Osteoblast (primary cell): ENCODE measurements at regions not wholly inside any gene's neighbourhood (a gene's known extent, or its start where the extent isn't known, plus 50 kb on each side); places are given as distances from the start of the nearest gene placed in this dataset.

Source experiments
- DNase-seq: peaks from one replicate; pipeline ENCODE4 v3.0.0; 2011; ENCODE audit warnings: low spot score, mixed read lengths; ENCODE audit not compliant: insufficient read length; ENCODE audit errors: missing footprints
- H2AFZ ChIP-seq: 2 replicates; pipeline ENCODE4 v1.6.0; 2011; ENCODE audit warnings: mild to moderate bottlenecking, low read length
- H3K27ac ChIP-seq: 2 replicates; pipeline ENCODE4 v1.5.1; 2011; ENCODE audit warnings: mild to moderate bottlenecking, low read depth, low read length, moderate library complexity
- H3K27me3 ChIP-seq: 2 replicates; pipeline ENCODE4 v1.6.0; 2012; ENCODE audit warnings: mild to moderate bottlenecking, control low read depth, inconsistent platforms, low read length, moderate library complexity; ENCODE audit not compliant: insufficient read depth
- H3K36me3 ChIP-seq: 2 replicates; pipeline ENCODE4 v1.5.1; 2011; ENCODE audit warnings: mild to moderate bottlenecking, low read length, control low read depth, moderate library complexity; ENCODE audit not compliant: insufficient read depth
- H3K4me1 ChIP-seq: 2 replicates; pipeline ENCODE4 v1.5.1; 2011; ENCODE audit warnings: mild to moderate bottlenecking, low read length, control low read depth, moderate library complexity; ENCODE audit not compliant: insufficient read depth
- H3K4me2 ChIP-seq: 2 replicates; pipeline ENCODE4 v1.6.0; 2011; ENCODE audit warnings: mild to moderate bottlenecking, low read length; ENCODE audit not compliant: insufficient read depth
- H3K4me3 ChIP-seq: fragments of 200-600 bp; sonication (generic); 3 replicates; pipeline ENCODE4 v1.5.1; 2012; ENCODE audit warnings: mild to moderate bottlenecking, low read length, inconsistent platforms; ENCODE audit not compliant: insufficient read depth
- H3K79me2 ChIP-seq: 2 replicates; pipeline ENCODE4 v1.6.0; 2012; ENCODE audit warnings: mild to moderate bottlenecking, low read length, control low read depth, inconsistent platforms; ENCODE audit not compliant: insufficient read depth
- H3K9me3 ChIP-seq: 2 replicates; pipeline ENCODE4 v1.5.1; 2011; ENCODE audit warnings: low read depth, low read length, control low read depth
- H4K20me1 ChIP-seq: 2 replicates; pipeline ENCODE4 v1.6.0; 2012; ENCODE audit warnings: mild to moderate bottlenecking, low read length, control low read depth; ENCODE audit not compliant: insufficient read depth
- TF ChIP-seq, protein P1 (sequence below): IDR thresholded peaks from 2 replicates; pipeline ENCODE4 v1.5.1; 2011; ENCODE audit warnings: mild to moderate bottlenecking, low read depth, low read length, moderate library complexity; ENCODE audit errors: extremely low read depth

DNA sequence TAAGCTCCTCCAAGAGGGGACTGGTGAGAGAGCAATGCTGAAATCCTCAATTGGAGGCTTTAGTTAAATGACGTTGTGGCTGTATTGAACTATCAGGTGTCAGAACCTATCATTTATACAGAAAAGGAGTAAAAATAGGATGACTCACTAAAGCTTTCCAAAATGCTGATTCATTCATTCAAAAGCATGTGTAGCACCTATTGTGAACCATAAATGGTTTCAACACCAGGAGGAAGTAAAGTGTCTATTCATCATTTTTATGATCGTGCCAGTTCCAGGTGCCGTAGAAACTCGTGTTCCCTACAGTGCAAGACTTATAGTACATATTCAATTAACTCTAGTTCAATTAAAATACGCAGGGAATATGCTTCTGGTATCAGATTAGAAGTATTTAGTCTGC is 66.5 kb upstream of the ARRDC4 start:
- no peaks in the 10 kb centered on the region for H4K20me1 ChIP-seq
- TF ChIP-seq, protein P1, sequence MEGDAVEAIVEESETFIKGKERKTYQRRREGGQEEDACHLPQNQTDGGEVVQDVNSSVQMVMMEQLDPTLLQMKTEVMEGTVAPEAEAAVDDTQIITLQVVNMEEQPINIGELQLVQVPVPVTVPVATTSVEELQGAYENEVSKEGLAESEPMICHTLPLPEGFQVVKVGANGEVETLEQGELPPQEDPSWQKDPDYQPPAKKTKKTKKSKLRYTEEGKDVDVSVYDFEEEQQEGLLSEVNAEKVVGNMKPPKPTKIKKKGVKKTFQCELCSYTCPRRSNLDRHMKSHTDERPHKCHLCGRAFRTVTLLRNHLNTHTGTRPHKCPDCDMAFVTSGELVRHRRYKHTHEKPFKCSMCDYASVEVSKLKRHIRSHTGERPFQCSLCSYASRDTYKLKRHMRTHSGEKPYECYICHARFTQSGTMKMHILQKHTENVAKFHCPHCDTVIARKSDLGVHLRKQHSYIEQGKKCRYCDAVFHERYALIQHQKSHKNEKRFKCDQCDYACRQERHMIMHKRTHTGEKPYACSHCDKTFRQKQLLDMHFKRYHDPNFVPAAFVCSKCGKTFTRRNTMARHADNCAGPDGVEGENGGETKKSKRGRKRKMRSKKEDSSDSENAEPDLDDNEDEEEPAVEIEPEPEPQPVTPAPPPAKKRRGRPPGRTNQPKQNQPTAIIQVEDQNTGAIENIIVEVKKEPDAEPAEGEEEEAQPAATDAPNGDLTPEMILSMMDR, result no peak

DNA sequence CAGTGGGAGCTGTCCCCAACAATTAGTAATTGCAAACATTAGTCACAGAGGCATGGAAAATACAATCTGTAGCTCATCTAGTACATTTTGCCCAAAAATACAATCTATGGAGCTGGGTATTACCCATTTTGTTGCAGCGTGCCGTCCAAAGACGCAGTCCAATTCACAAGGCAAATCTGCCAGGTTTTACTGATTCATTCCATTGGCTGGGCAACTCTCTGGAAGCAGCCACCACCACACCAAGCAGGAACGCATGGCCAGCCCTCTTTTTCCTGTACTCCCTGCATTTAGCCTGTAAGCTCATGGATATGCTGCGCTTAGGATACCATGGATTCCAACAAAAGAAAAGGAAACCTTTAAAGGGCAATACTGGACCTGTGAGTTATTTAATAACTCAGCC is 60.5 kb upstream of the ARRDC4 start:
- Histone ChIP-seq H3K4me1 (peaks cover 5% of the 10 kb centered on the region), H3K4me2 (no peak overlapping the region), H4K20me1 (no peaks in the 10 kb centered on the region), H3K4me3 (no peak overlapping the region), H2AFZ (no peak overlapping the region), H3K27ac (no peak overlapping the region), H3K27me3 (no peaks in the 10 kb centered on the region), H3K36me3 (no peaks in the 10 kb centered on the region), H3K79me2 (no peaks in the 10 kb centered on the region), H3K9me3 (no peaks in the 10 kb centered on the region)
- TF ChIP-seq, protein P1, result no peak
- DNase-seq, result no peak

More for the DNA sequence above, 66.5 kb upstream of the ARRDC4 start:
- H3K4me3 ChIP-seq, result no peak overlapping the region
- no peak overlapping the region for H2AFZ ChIP-seq
- H3K4me2 ChIP-seq, result no peak overlapping the region
- no peaks in the 10 kb centered on the region for H3K9me3 ChIP-seq
- DNase-seq, result no peak
- H3K27me3 ChIP-seq, result no peaks in the 10 kb centered on the region
- no peaks in the 10 kb centered on the region for H3K79me2 ChIP-seq
- H3K27ac ChIP-seq, result no peak overlapping the region
- no peaks in the 10 kb centered on the region for H3K36me3 ChIP-seq
- no peaks in the 10 kb centered on the region for H3K4me1 ChIP-seq

DNA sequence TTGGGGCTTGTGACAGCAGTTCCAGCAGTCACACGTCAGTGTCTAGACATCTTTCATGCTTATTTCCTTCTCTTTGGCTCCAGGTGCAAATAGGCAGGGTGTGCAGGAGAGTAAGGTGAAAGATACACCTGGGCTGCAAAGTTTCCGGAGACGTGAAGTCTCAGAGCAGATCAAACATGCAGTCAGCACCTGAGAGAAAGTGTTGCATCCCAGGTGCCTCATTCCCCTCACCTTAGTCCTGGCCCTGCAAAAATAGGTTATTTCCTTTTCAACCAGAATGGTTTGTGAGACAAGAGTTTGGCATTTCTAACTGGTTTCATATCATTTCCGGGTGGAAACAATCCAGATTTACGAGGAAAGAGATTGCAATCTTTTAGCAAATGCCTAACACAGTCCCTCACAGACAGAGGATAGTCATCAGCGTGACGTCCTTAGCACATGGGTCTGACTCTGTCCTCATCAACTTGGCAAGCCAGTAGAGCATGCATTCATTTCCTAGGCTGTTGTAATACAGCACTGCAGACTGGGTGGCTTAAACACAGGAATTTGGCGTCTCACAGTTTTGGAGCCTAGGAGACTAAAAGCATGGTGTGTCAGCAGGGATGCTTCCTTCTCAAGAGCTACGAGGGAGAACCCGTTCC is 58.2 kb upstream of the ARRDC4 start:
- TF ChIP-seq, protein P1, result no peak
- DNase-seq, result no peak
- H3K27ac ChIP-seq, result no peak overlapping the region

DNA sequence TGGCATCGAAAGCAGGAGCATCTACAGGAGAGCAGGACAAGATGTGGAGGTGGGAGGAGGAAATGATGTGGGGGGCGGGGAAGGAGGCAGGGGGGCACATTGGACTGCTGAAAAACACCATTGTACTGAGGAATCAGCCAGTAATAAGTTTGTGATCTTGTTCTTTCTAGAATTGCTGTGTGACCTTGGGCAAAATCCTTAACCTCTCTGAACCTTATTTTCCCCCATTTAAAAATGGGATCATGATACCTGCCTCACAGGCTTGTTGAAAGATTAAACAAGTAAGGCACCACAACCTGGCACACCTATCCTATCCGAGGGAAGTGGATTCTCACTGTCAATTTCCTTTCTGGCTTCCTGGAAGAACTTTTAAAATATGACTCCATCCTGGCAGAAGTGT is 56.9 kb upstream of the ARRDC4 start:
- Histone ChIP-seq H3K27me3 (no peaks in the 10 kb centered on the region), H3K36me3 (no peaks in the 10 kb centered on the region), H4K20me1 (no peaks in the 10 kb centered on the region), H3K4me2 (no peak overlapping the region), H3K79me2 (no peaks in the 10 kb centered on the region), H3K4me3 (no peak overlapping the region), H3K9me3 (no peaks in the 10 kb centered on the region), H3K27ac (no peak overlapping the region), H2AFZ (no peak overlapping the region), H3K4me1 (peaks cover 5% of the 10 kb centered on the region)
- TF ChIP-seq, protein P1, result no peak
- no peak for DNase-seq

More for the DNA sequence above, 58.2 kb upstream of the ARRDC4 start:
- Histone ChIP-seq H3K36me3 (no peaks in the 10 kb centered on the region), H3K27me3 (no peaks in the 10 kb centered on the region), H3K4me2 (no peak overlapping the region), H3K79me2 (no peaks in the 10 kb centered on the region), H4K20me1 (no peaks in the 10 kb centered on the region), H3K4me3 (no peak overlapping the region), H3K4me1 (peaks cover 5% of the 10 kb centered on the region), H2AFZ (no peak overlapping the region), H3K9me3 (no peaks in the 10 kb centered on the region)
